NCI-H446 treated with DMSO at 0.1 percent for 48 hours (cell line): ENCODE measurements at regions not wholly inside any gene's neighbourhood (a gene's known extent, or its start where the extent isn't known, plus 50 kb on each side); places are given as distances from the start of the nearest gene placed in this dataset.

Experiments
- DNase-seq: peaks from one replicate; lab custom pipeline; 2025; lab: John Stamatoyannopoulos, UW

DNA sequence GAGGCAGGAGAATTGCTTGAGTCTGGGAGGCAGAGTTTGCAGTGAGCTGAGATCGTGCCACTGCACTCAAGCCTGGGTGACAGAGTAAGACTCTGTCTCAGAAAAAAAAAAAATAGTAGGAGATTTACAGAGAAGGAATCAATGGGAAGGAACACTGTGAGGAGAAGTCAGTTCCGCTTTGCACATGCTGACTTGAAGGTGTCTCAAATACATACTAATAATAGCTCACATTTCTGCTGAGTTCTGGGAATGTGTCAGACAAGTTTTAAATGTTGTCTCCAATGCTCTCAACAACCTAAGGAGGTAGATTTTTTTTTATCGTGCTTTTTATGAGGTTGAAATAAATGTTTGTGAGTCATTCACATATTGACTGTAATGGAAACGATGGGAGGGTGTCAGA, 654.9 kb upstream of the CELF2 start:
- no peak for DNase-seq

DNA sequence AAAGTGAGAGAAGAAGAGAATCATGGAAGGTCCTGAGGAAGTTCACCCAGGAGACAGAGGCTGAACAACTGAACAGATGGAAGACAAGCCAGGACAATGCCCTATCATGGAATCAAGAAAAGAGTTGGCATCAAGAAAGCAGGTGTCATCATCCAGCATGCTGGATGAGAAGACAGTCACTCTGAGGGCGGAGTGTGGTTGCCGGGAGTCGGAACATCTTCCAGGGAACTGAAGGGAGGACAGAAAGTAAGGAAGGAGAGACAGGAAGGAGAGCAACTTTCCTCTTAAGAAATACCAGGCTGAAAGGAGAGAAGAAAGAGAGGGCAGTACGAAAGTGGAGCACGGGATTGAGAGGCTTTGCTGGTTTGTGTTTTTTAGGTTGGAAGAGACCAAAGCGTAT, 654.5 kb upstream of the CELF2 start:
- no peak for DNase-seq

DNA sequence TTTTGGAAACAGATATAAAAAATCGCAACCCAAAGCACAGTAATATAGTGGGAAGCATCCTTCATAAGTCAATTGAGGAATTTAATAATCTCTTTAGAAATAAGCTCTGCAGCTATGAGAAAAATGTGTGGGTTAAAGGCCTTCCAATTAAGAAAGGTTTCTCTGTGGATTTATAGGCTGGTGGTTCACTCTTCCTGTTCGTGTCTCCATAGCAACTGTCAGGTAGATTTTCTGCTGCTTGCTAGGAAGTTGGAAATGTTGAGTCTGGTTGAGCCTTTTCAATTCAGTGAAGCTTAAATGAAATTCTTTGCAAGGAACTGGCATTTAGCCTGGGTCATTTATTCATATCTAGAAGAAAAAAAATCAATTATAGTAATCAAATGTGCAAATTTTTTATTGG, 652.8 kb upstream of the CELF2 start:
- no peak for DNase-seq

DNA sequence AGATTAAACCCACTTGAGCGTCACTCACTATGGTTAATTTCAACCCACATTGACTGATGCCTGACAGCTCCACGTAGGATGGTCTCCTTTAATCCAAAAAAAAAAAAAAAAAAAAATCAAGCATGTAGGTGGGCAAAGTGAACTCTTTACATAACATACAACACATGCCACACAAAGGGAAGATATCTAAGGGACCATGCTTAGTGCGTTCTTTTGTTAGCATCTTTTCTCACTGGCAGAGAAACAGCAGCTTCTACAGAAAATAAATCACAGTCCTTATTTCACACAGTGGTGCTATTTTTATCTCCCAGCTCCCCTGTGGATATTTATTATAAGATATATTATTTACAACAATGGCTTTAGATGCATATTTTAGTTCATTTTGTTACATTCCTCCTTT, 652.0 kb upstream of the CELF2 start:
- no peak for DNase-seq

DNA sequence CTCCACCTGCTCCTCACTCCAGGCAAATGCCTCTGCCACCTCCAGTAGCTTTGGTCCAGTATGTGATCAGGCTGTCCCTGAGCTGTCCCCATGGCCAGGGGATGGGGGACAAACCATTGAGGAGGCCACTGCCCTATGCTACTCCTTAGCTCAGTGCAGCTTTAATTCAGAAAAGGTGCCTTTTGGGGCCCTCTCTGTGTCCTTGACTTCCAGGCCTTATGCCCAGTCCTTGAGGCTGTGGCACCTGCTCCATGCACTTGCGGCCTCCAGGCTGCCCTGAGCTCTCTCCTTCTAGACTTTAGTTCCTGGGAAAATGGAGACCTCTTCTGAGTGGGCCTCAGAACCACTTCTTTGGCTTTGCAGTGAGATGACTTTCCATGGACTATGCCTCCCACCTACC, 650.8 kb upstream of the CELF2 start:
- DNase-seq, result no peak

DNA sequence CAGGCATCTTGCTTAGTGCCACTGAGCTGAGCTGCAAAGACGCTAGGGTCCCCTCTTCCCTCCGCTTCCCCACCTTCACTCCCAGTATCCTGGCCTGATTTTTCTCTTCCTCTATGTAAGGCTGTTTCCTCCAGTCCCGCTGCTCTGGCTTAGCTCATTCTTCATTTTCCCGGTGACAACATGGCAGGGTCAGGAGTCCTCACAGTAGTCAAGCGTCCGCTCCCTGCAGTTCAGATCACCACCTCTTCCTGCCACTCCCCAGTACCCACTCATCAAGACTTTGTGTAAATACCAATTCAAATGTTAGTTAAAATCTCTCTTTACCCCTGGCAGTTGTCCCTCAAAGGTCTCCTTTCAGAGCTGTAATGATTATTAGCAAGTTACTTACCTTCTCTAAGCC, 650.4 kb upstream of the CELF2 start:
- DNase-seq, result no peak

DNA sequence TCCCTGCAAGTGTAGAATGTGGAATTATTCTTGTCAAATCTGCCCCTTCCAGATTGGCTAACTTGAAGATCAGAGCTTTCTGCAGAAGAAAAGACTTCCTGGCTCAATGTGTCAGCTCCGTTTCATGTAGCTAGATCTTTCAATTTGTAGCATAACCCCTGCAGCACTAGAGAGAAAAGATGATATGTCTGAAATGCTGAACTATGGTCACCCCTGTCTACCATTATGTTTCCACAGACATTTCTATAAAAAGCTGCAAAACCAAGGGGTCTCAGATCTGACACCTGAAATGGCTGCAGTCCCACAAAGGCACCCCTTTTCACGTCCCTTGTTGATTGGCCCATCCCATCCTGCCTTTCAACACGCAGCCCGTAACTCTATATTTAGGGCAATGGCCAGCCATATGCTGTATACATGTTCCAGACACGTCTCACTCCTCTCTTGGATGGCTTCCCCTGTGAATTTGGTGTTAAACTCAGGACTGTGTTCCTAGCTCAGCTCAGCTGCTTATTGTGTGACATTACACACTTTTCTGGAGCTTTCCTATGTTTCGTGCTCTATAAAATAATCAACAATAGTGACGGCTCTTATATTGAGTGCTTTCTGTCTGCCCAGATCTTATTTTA, 648.6 kb upstream of the CELF2 start:
- DNase-seq, result no peak

DNA sequence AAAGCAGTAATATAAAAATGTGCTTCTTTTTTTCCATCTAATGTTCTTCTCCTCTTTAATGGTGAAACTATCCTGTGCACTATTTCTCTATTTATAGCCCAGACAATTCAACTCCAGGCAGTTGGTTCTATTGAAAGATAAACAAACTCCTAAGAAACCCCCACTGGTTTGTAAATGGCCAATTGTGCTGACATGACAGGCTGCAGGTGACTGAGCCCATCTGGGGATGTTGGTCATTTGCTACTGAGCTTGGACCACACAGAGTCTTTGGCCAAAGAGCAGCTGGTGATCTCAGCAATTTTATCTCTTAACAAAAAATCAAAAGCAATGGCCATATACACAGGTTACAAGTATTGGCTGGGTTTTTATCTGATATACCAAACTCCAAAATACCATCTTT, 631.8 kb upstream of the CELF2 start:
- DNase-seq, result no peak

DNA sequence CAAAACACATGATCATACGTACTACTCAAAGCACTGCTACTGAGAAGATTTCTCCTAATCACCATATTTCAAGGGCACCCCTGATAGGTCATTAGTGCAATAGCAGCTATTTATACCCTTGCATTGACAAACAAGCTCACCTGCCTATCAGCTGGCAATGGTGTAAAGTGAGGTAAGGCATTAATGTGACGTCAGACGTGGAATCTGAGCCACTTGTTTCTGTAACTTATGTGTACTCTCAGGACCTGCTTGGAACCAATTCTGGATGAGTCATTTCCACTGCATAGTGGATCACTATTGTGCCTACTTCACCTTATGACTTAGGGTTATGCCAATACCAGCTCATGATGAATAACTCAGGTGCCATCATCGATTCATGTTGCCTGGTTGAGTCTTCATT, 628.5 kb upstream of the CELF2 start:
- DNase-seq, result no peak

DNA sequence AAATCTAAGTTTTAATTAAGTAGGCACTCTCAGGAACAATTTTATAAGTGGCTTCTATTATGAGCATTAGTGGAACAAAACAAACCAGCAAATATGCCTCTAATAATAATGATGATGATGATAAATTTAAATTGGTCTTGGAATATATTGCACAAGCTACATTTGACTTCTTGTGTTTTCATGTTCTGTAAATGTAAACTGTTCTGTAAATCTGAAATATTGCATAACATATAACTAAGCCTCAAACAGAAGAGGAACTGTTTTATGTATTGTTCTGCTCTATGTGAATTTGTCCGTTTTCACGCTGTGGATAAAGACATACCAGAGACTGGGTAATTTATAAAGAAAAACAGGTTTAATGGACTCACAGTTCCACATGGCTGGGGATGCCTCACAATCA, 625.2 kb upstream of the CELF2 start:
- no peak for DNase-seq

DNA sequence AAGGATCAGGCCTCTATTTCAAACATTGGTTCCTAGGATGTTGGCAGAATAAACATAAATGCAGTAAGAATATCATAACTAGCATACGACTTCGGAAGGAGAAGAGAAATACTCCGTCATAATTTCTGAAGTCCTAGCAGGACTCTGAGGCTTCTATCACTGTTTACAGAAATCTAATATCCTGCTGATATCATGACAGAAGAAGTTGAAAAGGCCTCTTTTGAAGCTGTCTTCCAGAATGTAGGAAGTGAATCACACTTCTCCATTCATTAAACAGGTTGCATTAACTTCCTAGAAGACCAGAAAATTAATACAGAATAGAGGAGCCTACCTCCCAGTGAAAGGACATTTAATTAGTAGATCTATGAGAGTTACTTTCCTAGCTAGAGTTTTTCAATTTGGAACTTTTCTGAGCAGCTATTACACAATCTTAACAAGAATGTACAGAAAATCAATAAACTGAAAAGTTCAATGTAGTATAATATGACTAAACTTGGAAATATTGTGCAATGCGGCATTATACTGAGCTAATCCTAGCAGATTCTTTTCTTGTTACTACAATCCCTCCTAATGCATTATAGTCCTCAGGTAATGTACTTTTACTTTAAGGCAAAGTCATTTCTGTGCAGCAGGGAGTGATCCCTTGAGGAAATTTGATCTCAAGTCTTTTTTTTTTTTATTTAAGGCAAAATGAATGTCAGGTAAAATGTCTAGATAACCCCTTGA, 622.6 kb upstream of the CELF2 start:
- no peak for DNase-seq

DNA sequence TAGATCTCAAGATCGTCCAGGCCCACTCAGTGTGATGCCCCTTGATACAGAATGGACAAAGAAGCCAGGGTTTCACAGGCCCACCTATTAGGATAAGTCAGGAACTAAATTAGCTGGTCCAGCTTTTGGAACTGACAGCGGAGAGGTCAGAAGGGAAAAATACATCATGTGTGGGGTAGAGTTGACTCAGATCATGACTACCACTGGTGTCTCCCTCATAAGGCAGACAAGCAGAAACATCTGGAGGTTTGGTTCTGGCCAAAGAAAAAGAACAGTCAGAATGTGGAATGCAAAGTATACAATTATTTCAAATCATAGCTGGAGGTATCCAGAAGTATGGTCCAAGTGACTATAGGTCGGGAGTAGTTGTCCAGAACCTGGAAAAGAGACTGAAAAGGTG, 621.1 kb upstream of the CELF2 start:
- no peak for DNase-seq

DNA sequence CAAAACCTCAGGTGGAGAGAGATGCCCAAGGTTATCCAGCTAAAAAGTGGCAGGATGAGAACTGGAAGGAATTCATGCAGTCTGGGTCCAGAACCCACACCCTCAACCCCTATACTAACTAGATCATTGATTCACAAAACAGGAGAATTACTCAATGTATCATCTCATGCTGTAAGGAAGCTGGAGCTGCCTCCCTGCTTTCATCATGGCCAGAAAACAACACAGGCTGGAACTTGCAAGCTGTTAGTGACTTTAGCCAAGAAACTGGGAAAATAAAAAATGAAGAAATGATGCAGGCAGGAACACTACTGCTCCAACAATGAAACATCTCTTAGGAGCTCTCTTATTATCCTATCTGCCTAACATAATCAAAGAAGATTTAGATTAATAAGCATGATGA, 619.8 kb upstream of the CELF2 start:
- DNase-seq, result no peak

DNA sequence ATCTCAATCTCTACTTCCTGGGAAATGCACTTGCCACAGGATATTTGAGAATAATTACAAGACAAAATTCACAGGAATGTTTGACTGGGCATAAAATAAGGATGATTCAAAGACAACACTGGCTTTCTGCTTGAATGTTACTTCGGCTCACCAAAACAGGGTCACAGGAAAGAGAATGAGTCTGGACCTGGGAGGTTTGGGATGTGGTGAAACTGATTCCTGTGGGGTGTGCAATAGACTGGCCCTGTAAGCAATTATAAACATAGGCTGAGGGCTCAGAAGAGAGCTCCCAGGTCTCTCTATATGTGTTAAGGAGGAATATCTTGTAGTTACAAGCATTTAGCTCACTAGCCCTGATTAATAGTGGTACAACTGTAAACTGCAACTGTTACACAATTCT, 613.9 kb upstream of the CELF2 start:
- DNase-seq, result no peak

DNA sequence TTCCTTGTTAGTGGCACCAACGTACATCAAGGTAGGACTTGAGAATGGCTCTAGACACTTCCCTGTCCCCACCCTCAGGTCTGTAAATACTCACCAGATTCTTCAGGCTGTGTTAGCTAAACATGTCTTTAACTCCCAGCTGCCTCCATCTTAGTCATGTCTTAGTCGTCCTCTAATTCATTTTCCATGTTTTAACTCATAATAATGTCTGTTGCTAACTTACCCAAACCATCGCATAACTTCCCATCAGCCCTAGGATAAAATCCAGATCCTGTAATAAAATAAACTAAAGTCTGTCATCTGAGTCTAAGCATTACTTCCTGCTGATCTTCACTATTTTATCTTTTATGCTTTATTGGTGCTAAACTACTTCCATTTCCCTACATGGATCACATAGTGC, 600.0 kb upstream of the CELF2 start:
- DNase-seq, result no peak

DNA sequence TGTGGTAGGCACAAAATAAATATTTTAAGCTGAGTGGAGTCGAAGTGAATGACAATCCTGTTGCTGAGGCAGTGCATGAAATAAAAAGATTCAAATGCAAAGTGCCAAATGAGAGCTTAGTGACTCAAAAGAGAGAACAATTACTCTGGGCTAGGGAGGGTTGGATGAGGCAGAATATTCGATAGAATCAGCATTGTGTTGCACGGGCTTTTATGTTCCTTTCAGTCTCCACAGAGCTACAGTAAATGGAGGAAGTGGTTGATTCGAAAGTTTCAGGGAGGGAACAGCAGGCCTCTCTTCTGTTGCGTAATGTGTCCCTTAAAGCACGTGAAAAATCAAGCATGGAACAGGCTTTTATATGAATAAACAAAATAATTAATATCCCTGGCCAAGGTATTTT, 599.3 kb upstream of the CELF2 start:
- no peak for DNase-seq

DNA sequence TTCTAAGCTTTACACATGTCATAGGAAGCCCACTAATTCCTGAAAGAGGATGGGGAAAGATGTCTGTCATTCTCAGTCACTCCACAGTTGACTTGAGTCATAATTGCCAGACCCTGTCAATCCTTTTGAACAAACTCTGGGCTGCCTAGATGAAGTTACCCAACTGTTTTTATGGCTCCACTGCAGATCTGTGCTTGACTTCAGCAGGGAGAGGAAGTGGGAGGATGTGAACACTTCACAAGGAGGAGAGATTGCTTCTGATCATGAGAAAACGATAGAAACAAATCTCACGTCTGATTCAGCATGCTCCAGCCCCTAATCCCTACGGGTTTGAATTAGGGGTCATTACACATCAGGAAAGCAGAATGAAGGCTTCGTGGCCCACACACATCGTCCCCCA, 596.6 kb upstream of the CELF2 start:
- DNase-seq, result no peak

DNA sequence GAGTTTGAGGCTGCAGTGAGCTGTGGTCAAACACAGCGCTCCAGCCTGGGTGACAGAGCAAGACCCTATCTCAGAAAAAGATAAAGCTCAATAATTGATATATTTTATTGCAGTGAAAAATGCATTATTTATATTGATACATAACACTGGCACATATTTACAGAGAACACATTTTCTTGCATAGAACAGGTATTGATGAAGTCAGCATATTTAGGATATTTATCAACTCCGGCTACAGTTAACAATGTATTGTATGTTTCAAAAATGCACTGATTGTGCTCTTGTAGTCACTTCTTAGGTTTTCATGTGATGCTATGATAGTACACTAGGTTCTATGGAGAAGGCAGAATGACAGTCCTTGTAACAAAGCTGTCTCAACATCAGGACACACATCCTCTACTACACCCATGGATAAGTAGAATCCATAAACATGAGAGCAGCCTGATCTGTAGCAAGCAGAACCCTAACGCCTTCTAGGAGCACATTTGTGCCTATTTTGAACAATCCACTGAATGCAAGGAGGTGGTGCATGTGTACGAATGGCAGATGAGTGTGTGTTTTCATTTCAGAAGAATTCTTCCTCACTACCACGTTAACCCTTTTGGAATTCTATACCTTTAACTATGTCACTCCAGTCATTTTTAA, 586.1 kb upstream of the CELF2 start:
- no peak for DNase-seq

DNA sequence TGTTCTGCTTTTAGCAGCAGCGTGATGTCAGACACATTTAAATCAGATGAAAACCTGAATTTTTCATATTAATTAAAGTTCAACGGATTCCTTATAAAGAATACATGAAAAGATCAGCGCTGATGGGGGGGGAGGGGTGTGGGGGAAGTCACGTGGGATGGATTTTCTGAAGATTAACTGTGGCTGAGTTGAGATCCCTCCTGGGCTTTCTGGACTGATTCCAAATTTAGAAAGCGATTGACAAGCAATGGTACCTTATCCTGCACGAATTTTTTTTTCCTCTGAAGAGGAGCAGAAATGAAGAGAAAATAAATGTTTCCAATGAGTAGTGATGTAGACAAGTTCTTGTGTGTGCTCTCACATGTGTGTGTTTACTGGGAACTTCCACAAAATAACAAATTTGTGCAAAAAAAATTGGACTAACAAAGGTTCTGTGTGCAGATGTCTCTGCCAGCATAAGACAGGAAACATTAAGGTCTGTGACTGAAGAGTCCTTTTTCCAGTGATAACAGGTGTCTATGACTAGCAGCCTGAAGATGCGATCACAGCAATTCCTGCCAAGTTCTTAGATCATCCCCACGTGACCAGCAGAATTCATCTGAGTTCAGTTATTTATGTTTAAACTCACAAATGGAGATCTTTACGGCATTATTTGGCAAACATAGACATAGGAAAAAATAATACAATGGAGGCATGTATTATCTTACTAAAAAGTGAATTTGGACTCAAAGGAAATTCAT, 585.2 kb upstream of the CELF2 start:
- DNase-seq, result peak; percentile 52

DNA sequence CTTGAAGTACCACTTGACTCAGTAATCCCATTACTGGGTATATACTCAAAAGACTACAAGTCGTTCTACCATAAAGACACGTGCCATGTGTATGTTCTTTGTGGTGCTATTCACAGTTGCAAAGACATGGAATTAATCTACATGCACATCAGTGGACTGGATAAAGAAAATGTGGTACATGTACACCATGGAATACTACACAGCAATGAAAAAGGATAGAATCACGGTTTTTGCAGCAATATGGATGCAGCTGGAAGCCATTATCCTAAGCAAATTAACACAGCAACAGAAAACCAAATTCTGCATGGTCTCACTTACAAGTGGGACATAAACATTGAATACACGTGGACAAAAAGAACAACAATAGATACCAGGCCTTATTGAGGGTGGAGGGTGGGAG, 583.4 kb upstream of the CELF2 start:
- no peak for DNase-seq

DNA sequence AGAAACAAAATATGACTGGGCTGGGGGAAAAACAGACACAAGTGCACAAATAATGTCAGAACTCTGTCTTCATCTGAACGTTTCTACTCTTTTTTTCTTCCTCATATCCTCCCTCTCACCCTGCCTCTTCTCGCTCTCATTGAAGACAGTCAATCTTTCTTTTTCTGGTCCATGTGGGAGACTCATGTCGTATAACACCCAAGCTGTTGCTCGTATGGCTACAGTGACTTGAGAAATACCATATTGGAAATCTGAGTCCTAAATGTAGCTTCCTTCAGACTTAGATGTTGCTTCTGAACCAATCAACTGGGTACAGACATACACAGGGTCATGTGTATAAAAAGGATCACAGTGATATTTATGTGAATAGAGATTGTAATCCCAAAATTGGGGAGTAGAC, 579.8 kb upstream of the CELF2 start:
- peak; percentile 46 for DNase-seq

DNA sequence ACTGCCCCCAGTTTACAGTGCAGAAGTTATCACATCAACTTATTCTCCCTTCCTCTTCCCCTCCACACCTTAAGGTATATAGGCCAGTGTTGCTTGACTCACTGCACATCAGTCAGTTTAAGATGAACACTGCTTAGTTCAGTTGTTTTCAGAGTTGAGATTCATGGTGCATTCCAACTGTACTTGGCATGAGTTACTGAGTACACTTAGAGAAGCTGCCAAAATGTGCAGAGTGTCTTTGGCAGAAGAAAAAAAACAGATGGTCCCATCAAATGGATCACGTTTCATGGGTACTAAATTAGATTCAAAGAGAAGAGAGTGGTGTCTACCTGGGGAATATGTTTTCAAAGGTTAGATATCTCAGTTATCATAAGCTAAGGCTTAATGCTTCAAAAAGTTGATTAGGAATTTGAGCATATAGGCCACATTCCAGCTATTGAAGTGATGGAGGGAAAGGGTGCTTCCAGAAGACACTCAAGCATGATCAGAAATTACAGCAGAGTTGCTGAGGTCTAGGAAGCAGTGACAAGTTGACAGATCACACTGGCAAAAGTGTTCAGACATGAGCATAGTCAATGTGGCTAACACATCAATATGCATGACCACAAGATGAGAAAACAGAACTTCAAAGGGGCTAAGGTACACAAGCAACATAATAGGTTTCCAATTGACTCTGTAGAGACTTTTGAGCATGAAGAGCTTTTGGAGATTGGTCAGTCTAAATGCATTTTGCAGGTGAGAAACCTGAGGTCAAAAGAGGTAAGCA, 579.2 kb upstream of the CELF2 start:
- peak; percentile 94 for DNase-seq
